IMR-90 (cell line): ENCODE measurements at regions not wholly inside any gene's neighbourhood (a gene's known extent, or its start where the extent isn't known, plus 50 kb on each side); places are given as distances from the start of the nearest gene placed in this dataset.

Experiments
- BHLHE40 ChIP-seq: fragments of 150-350 bp; IDR thresholded peaks from 2 replicates; pipeline ENCODE4 v1.6.1; 2016; ENCODE audit warnings: mild to moderate bottlenecking, low read depth, low read length
- CTCF ChIP-seq: conservative IDR thresholded peaks from 2 replicates; pipeline ENCODE4 v1.5.1; 2012; ENCODE audit warnings: mild to moderate bottlenecking, low read depth, low read length, improper control_type of control experiment

- TF ChIP-seq CTCF (no peak), BHLHE40 (no peak)
Measured at GRCh38 chr19:29311191-29311790, 98.3 kb upstream of the UQCRFS1 start.
